Breast epithelium (tissue), 4 donors: ENCODE measurements at regions not wholly inside any gene's neighbourhood (a gene's known extent, or its start where the extent isn't known, plus 50 kb on each side); places are given as distances from the start of the nearest gene placed in this dataset.

ENCODE experiments used
- DNase-seq, 2 donors: peaks; one replicate each; pipeline ENCODE4 v3.0.0-alpha.2; 2019; ENCODE audit warnings: low spot score in 2 of 2
- H3K27ac ChIP-seq, 2 donors: fragments of 200-600 bp; sonication (generic) in 1 of 2; one replicate each; pipeline ENCODE4 v1.5.1; 2016 to 2019; ENCODE audit warnings: mild to moderate bottlenecking in 1 of 2
- H3K27me3 ChIP-seq, 2 donors: fragments of 200-600 bp; sonication (generic) in 1 of 2; one replicate each; pipeline versions ENCODE4 v1.5.1 to v1.6.0; 2017 to 2019; ENCODE audit warnings: control low read depth in 1 of 2, mild to moderate bottlenecking in 1 of 2
- H3K36me3 ChIP-seq: fragments of 200-600 bp; one replicate; pipeline ENCODE4 v1.5.1; 2019
- H3K4me1 ChIP-seq, 2 donors: fragments of 200-600 bp; sonication (generic); one replicate each; pipeline ENCODE4 v1.5.1; 2016 to 2019; ENCODE audit warnings: control low read depth in 1 of 2
- H3K4me3 ChIP-seq, 3 donors: fragments of 200-600 bp; sonication (generic); 1 replicate in 2 of 3; 2 replicates in 1 of 3; pipeline ENCODE4 v1.5.1; 2016 to 2019; ENCODE audit warnings: mild to moderate bottlenecking in 3 of 3, moderate library complexity in 2 of 3
- H3K9me3 ChIP-seq, 2 donors: fragments of 200-600 bp; sonication (generic) in 1 of 2; one replicate each; pipeline ENCODE4 v1.5.1; 2016 to 2019; ENCODE audit warnings: control low read depth in 1 of 2
- POLR2A ChIP-seq: fragments of 450-650 bp; IDR thresholded peaks from one replicate; pipeline ENCODE4 v1.6.1; 2016; ENCODE audit warnings: antibody characterized with exemption, mild to moderate bottlenecking, moderate library complexity
- POLR2AphosphoS5 ChIP-seq, 3 donors: sonication (generic); formaldehyde crosslinking; IDR thresholded peaks; one replicate each; pipeline ENCODE4 v1.6.1; 2017; ENCODE audit warnings: antibody characterized with exemption in 3 of 3
- intact Hi-C: fragments of 100-400 bp; cut with DNase I; formaldehyde crosslinking; loops from one replicate; pipeline ENCODE4 v1.15.1; 2023; ENCODE audit warnings: low total_unique reads
- TF ChIP-seq, protein P1 (sequence below), 3 donors: fragments of 450-650 bp; IDR thresholded peaks; one replicate each; pipeline ENCODE4 v1.5.1; 2016 to 2017; ENCODE audit warnings: antibody characterized with exemption in 3 of 3, mild to moderate bottlenecking in 3 of 3, moderate library complexity in 3 of 3

DNA sequence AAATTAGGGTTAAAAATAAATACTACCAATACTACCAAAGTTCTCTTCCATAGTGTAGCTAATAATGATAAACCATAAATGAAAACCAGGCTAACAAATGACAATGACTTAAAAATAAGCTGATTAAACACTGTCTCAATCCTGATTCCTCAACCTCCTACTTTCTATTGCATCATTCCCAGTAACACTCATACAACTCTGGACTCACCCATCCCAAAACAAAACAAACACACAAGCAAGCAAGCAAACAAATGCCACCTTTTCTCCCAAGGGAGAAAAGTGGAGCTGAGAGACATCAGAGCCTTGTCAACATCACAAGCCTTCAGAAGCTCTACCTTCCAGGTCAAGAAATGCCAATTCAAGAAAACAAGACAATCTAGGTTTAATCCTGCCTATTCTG lies 620.7 kb downstream of the NYAP2 start:
- Histone ChIP-seq H3K27me3 (no peaks in the 10 kb centered on the region), H3K4me3 (no peak overlapping the region), H3K9me3 (peaks cover 0 to 8% of the 10 kb centered on the region in 2 donors), H3K4me1 (no peaks in the 10 kb centered on the region), H3K27ac (no peak overlapping the region), H3K36me3 (no peaks in the 10 kb centered on the region)
- intact Hi-C loops, result no loop called here
- no peak for DNase-seq
- TF ChIP-seq POLR2A (no peak), POLR2AphosphoS5 (IDR thresholded peaks at IDR 0.05) (no peak)
- TF ChIP-seq, protein P1, sequence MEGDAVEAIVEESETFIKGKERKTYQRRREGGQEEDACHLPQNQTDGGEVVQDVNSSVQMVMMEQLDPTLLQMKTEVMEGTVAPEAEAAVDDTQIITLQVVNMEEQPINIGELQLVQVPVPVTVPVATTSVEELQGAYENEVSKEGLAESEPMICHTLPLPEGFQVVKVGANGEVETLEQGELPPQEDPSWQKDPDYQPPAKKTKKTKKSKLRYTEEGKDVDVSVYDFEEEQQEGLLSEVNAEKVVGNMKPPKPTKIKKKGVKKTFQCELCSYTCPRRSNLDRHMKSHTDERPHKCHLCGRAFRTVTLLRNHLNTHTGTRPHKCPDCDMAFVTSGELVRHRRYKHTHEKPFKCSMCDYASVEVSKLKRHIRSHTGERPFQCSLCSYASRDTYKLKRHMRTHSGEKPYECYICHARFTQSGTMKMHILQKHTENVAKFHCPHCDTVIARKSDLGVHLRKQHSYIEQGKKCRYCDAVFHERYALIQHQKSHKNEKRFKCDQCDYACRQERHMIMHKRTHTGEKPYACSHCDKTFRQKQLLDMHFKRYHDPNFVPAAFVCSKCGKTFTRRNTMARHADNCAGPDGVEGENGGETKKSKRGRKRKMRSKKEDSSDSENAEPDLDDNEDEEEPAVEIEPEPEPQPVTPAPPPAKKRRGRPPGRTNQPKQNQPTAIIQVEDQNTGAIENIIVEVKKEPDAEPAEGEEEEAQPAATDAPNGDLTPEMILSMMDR (IDR thresholded peaks at IDR 0.05), result no peak

DNA sequence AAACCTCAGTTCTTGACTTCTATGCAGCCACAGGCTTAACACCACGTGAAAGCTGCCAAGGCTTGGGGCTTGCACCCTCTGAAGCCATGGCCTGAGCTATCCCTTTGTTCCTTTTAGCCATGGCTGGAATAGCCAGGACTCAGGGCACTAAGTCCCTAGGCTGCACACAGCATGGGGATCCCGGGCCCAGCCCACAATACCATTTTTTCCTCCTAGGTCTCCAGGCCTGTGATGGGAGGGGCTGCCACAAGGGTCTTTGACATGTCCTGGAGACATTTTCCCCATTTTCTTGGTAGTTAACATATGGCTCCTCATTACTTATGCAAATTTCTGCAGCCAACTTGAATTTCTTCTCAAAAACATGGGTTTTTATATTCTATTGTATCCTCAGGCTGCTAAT lies 619.1 kb downstream of the NYAP2 start:
- no peaks in the 10 kb centered on the region for H3K36me3 ChIP-seq
- TF ChIP-seq POLR2AphosphoS5 (IDR thresholded peaks at IDR 0.05), result no peak
- no peak overlapping the region for H3K4me3 ChIP-seq
- no peak overlapping the region for H3K27ac ChIP-seq
- no peak for DNase-seq
- H3K9me3 ChIP-seq, result peaks cover 0 to 8% of the 10 kb centered on the region in 2 donors
- no peaks in the 10 kb centered on the region for H3K4me1 ChIP-seq
- no peaks in the 10 kb centered on the region for H3K27me3 ChIP-seq
- intact Hi-C loops, result no loop called here

DNA sequence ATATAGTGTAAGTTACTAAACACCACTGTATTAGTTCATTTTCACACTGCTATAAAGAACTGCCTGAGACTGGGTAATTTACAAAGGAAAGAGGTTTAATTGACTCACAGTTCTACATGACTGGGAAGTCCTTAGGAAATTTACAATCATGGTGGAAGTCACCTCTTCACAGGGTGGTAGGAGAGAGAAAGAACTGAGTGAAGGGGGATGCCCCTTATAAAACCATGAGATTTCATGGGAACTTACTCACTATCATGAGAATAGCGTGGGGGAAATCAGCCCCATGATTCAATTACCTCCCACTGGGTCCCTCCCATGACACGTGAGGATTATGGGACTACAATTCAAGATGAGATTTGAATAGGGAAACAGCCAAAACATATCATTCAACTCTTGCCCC lies 618.0 kb downstream of the NYAP2 start:
- DNase-seq, result no peak
- Histone ChIP-seq H3K4me1 (no peaks in the 10 kb centered on the region), H3K36me3 (no peaks in the 10 kb centered on the region), H3K4me3 (no peak overlapping the region), H3K27ac (no peak overlapping the region), H3K27me3 (no peaks in the 10 kb centered on the region), H3K9me3 (peaks cover 0 to 8% of the 10 kb centered on the region in 2 donors)
- intact Hi-C loops, result no loop called here
- no peak for TF ChIP-seq POLR2A
- TF ChIP-seq POLR2AphosphoS5 (IDR thresholded peaks at IDR 0.05), result no peak

DNA sequence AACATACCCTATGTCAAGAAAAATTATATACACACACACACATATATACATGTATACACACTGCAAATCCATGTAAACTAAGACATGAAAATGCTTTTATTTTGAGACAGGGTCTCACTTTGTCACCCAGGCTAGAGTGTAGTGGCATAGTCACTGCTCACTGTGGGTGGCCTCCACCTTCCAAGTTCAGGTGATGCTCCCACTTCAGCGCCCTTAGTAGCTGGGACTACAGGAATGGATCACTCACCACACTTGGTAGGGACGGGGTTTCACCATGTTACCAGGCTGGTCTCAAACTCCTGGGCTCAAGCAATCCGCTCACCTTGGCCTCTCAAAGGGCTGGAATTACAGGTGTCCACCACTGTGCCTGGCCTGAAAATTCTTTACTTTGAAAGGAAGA lies 617.6 kb downstream of the NYAP2 start:
- H3K27me3 ChIP-seq, result no peaks in the 10 kb centered on the region
- no peaks in the 10 kb centered on the region for H3K4me1 ChIP-seq
- TF ChIP-seq POLR2AphosphoS5 (IDR thresholded peaks at IDR 0.05) (no peak), POLR2A (no peak)
- TF ChIP-seq, protein P1 (IDR thresholded peaks at IDR 0.05), result no peak
- H3K27ac ChIP-seq, result no peak overlapping the region
- no peak overlapping the region for H3K4me3 ChIP-seq
- intact Hi-C loops, result no loop called here
- no peaks in the 10 kb centered on the region for H3K36me3 ChIP-seq
- H3K9me3 ChIP-seq, result peaks cover 0 to 8% of the 10 kb centered on the region in 2 donors
- DNase-seq, result no peak

DNA sequence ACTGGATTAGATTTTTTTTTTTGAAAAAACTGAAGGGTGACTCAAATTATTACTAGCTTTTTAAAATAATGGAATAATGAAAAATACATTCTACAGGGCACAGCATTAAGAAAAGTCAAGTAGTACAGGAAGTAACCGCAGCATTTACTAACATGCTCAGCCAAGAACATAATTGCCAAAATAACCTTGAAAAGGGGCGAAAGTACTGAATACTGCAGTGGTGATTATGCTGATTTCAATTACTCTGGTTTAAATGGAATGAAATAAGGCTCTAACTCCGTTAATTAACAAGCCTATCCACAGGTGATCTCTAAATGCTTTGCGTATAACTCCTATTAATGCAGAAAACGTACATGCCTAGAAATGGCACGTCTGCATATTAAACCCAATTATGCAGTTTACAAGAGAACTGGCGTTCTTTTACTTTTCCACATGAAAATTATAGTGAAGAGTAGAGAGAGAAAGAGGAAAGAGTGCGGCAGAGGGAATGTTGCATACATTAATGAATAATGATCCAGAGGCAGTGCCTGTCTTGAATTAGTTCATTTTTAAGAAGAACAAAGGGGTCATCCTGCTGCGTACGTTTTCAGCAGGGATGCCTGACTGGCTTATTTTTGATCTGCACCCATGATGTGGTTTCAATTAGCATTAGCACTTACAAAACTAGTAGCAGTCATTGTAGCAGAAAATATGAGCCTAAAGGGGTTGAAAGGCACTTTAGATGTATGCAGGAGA lies 612.4 kb downstream of the NYAP2 start:
- TF ChIP-seq POLR2AphosphoS5 (IDR thresholded peaks at IDR 0.05) (no peak), POLR2A (no peak)
- TF ChIP-seq, protein P1 (IDR thresholded peaks at IDR 0.05), result no peak
- Histone ChIP-seq H3K4me3 (no peak overlapping the region), H3K9me3 (no peaks in the 10 kb centered on the region), H3K27ac (no peak overlapping the region), H3K27me3 (no peaks in the 10 kb centered on the region), H3K36me3 (no peaks in the 10 kb centered on the region), H3K4me1 (no peaks in the 10 kb centered on the region)
- intact Hi-C loops, result no loop called here
- no peak for DNase-seq

DNA sequence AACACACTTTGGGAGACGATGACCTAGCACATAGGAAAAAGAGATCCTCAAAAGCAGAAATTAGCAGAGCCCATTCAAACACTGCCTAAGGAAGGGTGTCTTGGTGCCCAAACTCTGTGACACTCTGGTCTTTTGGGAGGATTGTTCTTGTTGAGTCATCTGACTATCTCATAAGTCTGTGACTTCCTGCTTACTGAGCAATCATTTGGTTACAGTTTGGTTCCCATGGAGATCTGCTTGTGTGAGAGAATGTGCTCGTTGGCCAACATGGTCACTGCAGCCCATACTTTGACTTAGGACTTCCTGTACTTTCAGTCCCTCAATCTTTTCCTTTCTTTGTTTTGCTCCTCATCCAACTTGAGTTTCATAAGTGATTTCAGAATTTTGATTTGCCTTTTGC lies 602.9 kb downstream of the NYAP2 start:
- H3K27ac ChIP-seq, result peak overlapping the region in 1 of 2 donors; percentile 69
- no peaks in the 10 kb centered on the region for H3K4me1 ChIP-seq
- H3K36me3 ChIP-seq, result no peaks in the 10 kb centered on the region
- no peak overlapping the region for H3K4me3 ChIP-seq
- DNase-seq, result no peak
- intact Hi-C loops, result no loop called here
- no peak for TF ChIP-seq POLR2A
- TF ChIP-seq POLR2AphosphoS5 (IDR thresholded peaks at IDR 0.05), result no peak
- TF ChIP-seq, protein P1 (IDR thresholded peaks at IDR 0.05), result no peak
- H3K27me3 ChIP-seq, result no peaks in the 10 kb centered on the region
- H3K9me3 ChIP-seq, result no peaks in the 10 kb centered on the region
